T-helper 1 cell treated with Interleukin-12 subunit alpha and Interleukin-12 subunit beta and Interleukin-4 antibody, amounts not matched to agents 30 ng/mL and 1 ng/mL, for 36 hours (primary cell): ENCODE measurements at regions not wholly inside any gene's neighbourhood (a gene's known extent, or its start where the extent isn't known, plus 50 kb on each side); places are given as distances from the start of the nearest gene placed in this dataset.

Experiments used
- intact Hi-C: fragments of 100-400 bp; cut with micrococcal nuclease; formaldehyde crosslinking; loops from one replicate; pipeline ENCODE4 v1.15.1; 2024

DNA sequence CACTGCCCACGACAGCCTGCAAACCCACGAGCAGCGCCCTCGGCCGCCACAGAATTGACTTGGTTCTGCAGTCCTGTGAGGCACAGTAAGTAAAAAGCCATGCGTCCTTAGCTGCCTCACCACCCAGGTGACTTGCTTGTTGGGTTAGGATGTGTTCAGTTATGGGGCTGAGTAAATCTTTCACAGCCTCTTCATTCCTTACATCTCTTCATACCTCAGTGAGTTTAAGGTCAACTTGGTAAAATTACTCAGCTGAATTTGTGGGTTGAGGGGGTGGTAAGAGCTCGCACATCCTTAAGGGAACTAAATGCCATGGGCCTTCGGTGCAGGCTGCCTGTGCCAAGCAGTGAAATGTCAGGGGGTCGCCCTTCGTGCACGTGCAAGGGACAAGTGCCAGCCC is 165.2 kb upstream of the ALKAL2 start:
- intact Hi-C loops = no loop called here

DNA sequence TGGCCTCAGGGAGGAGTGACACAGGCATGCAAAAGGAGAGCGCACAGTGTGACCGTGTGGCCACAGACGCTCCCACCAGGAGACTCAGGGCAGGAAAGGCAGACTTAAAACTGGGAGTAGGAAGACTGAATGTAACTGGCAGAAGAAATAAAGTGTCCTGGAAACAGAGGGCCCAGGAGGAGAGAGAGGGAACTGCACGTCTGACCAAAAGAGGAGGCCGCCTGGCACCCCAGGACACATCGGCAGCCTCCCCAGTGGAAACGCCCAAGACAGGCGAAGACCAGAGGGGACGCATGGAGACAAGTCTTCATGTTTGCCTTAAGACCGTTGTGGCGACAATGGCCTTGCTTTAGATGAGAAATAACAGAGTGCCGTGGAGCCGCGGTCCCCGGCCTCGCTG is 163.6 kb upstream of the ALKAL2 start:
- intact Hi-C loops = no loop called here

GRCh38 chr2:449246-450067 is 161.6 kb upstream of the ALKAL2 start:
- intact Hi-C loops = no loop called here

GRCh38 chr2:447902-448665 is 160.2 kb upstream of the ALKAL2 start:
- intact Hi-C loops = no loop called here

DNA sequence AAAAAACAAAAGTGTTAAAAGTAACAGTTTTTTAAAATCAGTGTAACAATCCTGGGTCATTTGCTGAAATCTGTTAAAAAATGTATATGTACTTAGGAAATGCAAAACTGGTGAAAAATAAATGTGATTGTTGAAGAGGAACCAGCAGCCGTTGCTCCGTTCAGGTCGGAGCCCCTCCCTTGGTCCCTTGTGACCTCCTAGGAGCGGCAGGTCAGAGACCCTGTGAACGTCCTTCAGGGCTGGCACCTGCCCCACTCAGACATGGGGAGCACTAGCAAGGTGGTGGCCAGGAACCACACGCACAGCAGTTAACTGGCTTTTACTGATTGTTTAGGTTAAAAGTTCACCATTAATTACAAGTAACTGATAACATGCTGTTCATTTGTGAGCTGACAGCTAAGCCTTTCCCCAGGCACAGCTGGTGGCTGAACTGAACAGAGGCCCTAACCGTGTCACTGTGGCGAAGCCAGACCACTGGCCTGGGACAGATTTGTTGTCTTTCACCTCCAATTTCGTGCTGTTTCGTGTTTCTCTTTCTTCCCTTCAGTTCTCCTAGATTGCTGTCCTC is 159.2 kb upstream of the ALKAL2 start:
- intact Hi-C loops = no loop called here

GRCh38 chr2:446303-446874 is 158.5 kb upstream of the ALKAL2 start:
- intact Hi-C loops = no loop called here

DNA sequence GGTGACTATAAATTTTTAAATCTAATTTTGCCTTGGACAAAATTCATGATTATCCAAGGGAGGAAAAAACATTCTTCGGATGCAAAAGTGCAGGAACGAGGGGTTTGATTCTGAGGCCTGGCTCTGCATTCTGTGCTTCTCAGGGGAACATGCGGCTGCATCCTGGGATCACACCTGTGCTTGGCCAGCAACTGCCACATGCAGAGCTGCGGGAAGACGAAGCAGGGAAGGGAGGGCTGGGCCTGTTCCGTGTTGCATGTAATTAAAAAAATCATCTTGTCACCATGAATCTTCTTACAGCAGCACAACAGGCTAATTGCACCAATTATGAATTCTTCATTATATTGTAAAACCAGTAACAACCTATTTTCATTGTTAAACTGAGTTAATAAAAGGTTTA is 158.0 kb upstream of the ALKAL2 start:
- intact Hi-C loops = no loop called here

DNA sequence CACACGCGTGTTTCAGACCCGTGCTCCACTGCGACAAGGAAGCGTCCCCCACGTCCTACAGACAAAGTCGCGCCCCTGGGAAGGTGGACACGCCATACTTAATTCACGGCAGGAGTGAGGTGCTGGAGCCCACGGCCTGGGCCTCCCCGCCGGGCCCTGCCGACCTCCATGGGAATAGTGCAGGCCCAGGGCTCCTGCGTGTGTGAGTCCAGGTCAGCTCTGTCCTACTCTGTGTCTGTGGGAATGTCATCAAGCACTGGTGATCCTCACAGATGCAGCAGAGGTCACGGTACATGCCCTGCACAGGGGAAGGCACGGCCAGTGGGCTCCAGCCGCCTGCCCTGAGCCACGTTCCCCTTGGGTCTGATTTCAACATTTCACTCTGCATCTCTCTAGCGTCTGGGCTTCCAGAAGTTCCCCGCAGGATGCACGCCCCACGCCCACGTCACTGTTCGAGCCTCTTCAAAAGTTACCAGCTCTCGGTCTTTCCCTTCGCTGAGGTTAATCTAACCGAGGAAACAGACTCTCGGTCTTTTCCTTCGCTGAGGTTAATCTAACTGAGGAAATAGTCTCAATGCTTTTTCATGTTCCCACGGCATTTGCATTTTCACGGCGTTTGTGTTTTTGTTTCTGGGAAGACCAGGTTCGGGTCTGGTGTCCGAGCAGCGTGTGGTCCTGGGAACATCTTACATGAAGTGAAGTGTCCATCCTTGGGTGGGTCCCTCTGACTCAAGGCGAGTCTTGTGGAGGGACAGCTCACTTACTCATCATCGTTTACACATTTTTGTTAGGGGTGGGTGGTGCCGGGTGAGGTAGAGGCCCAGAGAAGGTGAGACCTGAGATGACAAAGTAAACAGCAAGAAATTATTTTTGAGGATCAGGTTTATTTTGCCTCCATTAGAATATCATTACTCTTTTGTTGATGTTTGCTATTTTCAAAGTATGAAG is 157.3 kb upstream of the ALKAL2 start:
- intact Hi-C loops = no loop called here

- intact Hi-C loops = no loop called here
Observed at GRCh38 chr2:443741-444140, 155.8 kb upstream of the ALKAL2 start.

DNA sequence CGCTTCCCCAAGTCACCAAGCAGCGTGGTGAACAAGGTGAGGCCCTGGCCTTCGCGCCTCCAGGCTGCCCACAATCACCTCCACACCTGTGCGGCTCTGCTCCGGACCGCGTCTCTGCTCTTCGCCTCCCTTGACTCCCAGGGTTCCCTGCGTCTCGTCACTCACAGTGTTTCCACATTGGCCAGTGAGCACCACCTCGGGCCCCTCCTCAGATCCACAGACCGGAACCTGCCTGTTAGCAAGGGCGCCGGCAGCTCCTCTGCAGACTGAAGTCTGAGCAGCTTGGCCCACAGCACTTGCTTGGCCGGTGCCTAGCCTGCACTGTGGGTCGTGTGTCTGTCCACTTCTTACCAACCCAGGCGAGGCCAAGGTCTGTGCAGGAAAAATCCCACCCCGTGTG is 155.3 kb upstream of the ALKAL2 start:
- intact Hi-C loops = no loop called here

GRCh38 chr2:441258-442022 is 153.5 kb upstream of the ALKAL2 start:
- intact Hi-C loops = no loop called here

- intact Hi-C loops = no loop called here
Observed at GRCh38 chr2:440403-440740, 152.5 kb upstream of the ALKAL2 start.

- intact Hi-C loops = loop anchor here (2.0 to 5.0 kb wide), 2 partner anchors 45 to 192 kb away; no protein-coding TSS in a partner anchor
Observed at GRCh38 chr2:439556-440402, 151.9 kb upstream of the ALKAL2 start.

DNA sequence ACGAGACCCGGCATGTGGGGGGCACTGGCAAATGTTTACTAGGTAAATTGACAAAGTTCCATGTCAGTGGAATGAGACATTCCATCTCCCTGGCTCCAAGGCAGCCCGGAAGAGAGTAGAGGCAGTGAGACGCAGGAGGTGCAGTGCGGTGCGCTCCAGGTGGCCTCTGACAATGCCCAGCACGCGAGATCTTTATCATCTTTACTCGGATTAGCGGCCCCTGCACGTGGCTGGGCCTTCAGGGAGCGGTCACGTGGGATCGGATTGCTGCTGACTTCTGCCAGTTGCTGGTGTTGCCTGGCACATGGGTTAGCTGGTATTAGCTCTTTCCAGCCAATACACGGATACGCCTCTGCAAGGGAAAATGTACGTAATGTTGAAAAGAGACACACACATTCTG is 151.2 kb upstream of the ALKAL2 start:
- intact Hi-C loops = loop anchor here (2.0 to 5.0 kb wide), 2 partner anchors 44 to 192 kb away; no protein-coding TSS in a partner anchor

DNA sequence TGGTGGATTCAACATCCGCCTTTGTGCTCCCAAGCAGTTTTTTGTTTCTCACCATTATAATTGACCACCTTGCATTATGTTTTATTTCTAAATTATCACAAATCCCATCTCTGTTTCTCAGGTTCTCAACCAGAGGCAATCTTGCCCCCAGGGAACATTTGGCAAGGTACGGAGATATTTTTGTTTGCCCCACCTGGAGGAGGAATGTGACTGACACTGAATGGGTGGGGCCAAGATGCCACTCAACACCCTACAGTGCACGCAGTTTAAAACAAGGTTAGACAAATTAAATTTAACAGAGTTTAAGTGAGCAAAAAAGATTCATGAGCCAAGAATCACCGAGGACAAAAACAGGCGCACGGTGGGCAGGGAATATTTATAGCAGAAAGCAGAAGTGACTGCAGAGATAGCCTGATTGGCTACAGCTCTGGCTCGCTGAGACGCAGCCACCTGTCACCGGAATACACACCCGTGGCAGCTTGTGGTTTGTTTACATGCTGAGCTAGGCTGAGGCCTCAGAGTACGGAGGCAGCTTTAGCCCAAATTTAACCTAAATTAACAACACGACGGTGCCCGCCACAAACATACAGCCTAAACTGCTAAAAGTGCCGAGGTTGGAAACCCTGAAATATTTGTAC is 150.0 kb upstream of the ALKAL2 start:
- intact Hi-C loops = loop anchor here (1.0 to 5.0 kb wide), 6 partner anchors 8 to 239 kb away; partner anchors contain the start of genes ACP1, SH3YL1 and TMEM18

- intact Hi-C loops = loop anchor here (5.0 kb wide), 1 partner anchor 190 kb away; no protein-coding TSS in a partner anchor
Observed at GRCh38 chr2:437180-437579, 149.3 kb upstream of the ALKAL2 start.

DNA sequence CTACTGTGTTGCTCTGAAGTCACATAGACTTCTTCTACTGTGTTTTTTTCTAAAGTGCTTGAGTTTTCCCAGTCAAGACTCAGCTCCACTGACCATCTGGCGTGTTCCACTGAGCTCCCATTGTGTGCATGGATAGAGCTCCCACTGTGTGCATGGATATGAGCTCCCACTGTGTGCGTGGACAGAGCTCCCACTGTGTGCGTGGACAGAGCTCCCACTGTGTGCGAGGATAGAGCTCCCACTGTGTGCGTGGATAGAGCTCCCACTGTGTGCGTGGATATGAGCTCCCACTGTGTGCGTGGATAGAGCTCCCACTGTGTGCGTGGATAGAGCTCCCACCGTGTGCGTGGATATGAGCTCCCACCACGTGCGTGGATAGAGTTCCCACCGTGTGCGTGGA is 148.3 kb upstream of the ALKAL2 start:
- intact Hi-C loops = loop anchor here (5.0 kb wide), 1 partner anchor 189 kb away; no protein-coding TSS in a partner anchor

GRCh38 chr2:434625-435024 is 146.7 kb upstream of the ALKAL2 start:
- intact Hi-C loops = loop anchor here (5.0 kb wide), 1 partner anchor 187 kb away; no protein-coding TSS in a partner anchor
